ENCODE measurements at regions not wholly inside any gene's neighbourhood (a gene's known extent, or its start where the extent isn't known, plus 50 kb on each side); places are given as distances from the start of the nearest gene placed in this dataset.
"Not testable (repeated sequence)": the region's sequence is repeated elsewhere in the genome, so short reads cannot be mapped to it uniquely, and the experiment has no call there.

DNA sequence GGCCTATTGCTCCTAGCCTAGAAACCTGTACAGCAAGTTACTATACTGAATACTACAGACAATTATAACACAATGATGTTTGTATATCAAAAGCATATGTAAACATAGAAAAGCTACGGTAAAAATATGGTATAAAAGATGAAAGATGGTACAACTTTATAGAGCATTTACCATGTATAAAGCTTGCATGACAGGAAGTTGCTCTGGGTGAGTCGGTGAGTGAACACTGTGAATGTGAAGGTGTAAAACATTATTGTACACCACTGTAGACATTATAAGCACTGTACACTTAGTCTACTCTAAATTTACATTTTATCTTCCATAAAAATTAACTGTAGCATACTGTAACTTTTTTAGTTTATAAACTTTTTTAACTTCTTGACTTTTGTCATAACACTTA lies 674.3 kb upstream of the ZWINT start:
- H3K36me3 Mint-ChIP-seq (ENCODE audit: low read depth) = peaks cover 22% of the 10 kb centered on the region
- peaks cover 4% of the 10 kb centered on the region for H3K27me3 Mint-ChIP-seq (ENCODE audit: insufficient read depth, low read depth, poor library complexity)
- no peaks in the 10 kb centered on the region for H3K27me3 ChIP-seq (ENCODE audit: insufficient read depth)
- H3K36me3 ChIP-seq (ENCODE audit: insufficient read depth) = peaks cover 7% of the 10 kb centered on the region; the same call in 1 of the 2 replicates
- no peaks in the 10 kb centered on the region for H4K20me1 ChIP-seq (replicated peaks; ENCODE audit: insufficient read depth)
- H3F3A ChIP-seq (replicated peaks; ENCODE audit: low read depth) = no peaks in the 10 kb centered on the region
- H3K4me1 Mint-ChIP-seq = no peaks in the 10 kb centered on the region
- H3K9me2 ChIP-seq (ENCODE audit: insufficient read depth) = no peaks in the 10 kb centered on the region
- DNase-seq (ENCODE audit: low spot score) (no peak), ATAC-seq (no peak)
- no peak overlapping the region for H3K4me3 ChIP-seq
- no peaks in the 10 kb centered on the region for H3K79me2 ChIP-seq (replicated peaks; ENCODE audit: insufficient read depth)
- H3K4me2 ChIP-seq = no peak overlapping the region
- peaks cover 28% of the 10 kb centered on the region for H3K9me3 Mint-ChIP-seq
- H2AFZ ChIP-seq = no peak overlapping the region
- H3K27ac Mint-ChIP-seq = no peak overlapping the region
- H3K4me3 Mint-ChIP-seq = no peak overlapping the region
- H3K27ac ChIP-seq (ENCODE audit: low read depth) = no peak overlapping the region
- H3K4me1 ChIP-seq (ENCODE audit: insufficient read depth) = no peaks in the 10 kb centered on the region
- TF ChIP-seq JUNB (IDR thresholded peaks at IDR 0.05; ENCODE audit: unreplicated experiment) (no peak), EZH2 (IDR thresholded peaks at IDR 0.05; ENCODE audit: low read depth, unreplicated experiment) (no peak), POLR2AphosphoS5 (IDR thresholded peaks at IDR 0.05; ENCODE audit: low read depth) (no peak)

DNA sequence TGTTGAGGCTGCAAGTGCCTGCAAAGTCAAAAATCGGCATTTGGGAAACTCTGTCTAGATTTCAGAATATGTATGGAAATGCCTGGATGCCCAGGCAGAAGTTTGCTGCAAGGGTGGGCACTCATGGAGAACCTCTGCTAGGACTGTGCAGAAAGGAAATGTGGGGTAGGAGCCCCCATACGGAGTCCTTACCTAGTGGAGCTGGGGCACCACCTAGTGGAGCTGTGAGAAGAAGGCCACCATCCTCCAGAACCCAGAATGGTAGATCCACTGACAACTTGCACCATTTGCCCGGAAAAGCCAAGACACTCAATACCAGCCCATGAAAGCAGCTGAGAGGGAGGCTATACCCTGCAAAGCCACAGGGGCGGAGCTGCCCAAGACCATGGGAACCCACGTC lies 671.2 kb upstream of the ZWINT start:
- ATAC-seq; H3K27me3 ChIP-seq (ENCODE audit: insufficient read depth); H3K27ac Mint-ChIP-seq; H3K9me2 ChIP-seq (ENCODE audit: insufficient read depth); H3K4me1 ChIP-seq (ENCODE audit: insufficient read depth); H2AFZ ChIP-seq; H3K4me1 Mint-ChIP-seq; H3K4me3 Mint-ChIP-seq; H3F3A ChIP-seq (replicated peaks; ENCODE audit: low read depth); H4K20me1 ChIP-seq (replicated peaks; ENCODE audit: insufficient read depth); H3K79me2 ChIP-seq (replicated peaks; ENCODE audit: insufficient read depth); H3K4me3 ChIP-seq; H3K27me3 Mint-ChIP-seq (ENCODE audit: insufficient read depth, low read depth, poor library complexity); H3K4me2 ChIP-seq; H3K27ac ChIP-seq (ENCODE audit: low read depth): not testable (repeated sequence)
- DNase-seq (ENCODE audit: low spot score) = peak; percentile 27
- peaks cover 23% of the 10 kb centered on the region for H3K36me3 Mint-ChIP-seq (ENCODE audit: low read depth)
- peaks cover 11% of the 10 kb centered on the region; the same call in 1 of the 2 replicates for H3K36me3 ChIP-seq (ENCODE audit: insufficient read depth)
- H3K9me3 Mint-ChIP-seq = peaks cover 35% of the 10 kb centered on the region
- TF ChIP-seq, protein P1, sequence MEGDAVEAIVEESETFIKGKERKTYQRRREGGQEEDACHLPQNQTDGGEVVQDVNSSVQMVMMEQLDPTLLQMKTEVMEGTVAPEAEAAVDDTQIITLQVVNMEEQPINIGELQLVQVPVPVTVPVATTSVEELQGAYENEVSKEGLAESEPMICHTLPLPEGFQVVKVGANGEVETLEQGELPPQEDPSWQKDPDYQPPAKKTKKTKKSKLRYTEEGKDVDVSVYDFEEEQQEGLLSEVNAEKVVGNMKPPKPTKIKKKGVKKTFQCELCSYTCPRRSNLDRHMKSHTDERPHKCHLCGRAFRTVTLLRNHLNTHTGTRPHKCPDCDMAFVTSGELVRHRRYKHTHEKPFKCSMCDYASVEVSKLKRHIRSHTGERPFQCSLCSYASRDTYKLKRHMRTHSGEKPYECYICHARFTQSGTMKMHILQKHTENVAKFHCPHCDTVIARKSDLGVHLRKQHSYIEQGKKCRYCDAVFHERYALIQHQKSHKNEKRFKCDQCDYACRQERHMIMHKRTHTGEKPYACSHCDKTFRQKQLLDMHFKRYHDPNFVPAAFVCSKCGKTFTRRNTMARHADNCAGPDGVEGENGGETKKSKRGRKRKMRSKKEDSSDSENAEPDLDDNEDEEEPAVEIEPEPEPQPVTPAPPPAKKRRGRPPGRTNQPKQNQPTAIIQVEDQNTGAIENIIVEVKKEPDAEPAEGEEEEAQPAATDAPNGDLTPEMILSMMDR (conservative IDR thresholded peaks at IDR 0.05; ENCODE audit: low read depth in 2 of 2) = peak; percentile 49 to 62

DNA sequence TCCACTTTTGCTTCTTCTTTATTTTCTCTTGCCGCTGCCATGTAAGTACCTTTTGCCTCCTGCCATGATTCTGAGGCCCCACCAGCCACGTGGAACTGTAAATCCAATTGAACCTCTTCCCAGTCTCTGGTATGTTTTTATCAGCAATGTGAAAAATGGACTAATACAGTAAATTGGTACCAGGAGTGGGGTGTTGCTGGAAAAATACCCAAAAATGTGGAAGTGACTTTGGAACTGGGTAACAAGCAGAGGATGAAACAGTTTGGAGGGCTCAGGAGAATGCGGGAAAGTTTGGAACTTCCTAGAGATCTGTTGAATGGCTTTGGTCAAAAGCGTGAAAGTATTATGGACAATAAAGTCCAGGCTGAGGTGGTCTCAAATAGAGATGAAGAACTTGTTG lies 670.3 kb upstream of the ZWINT start:
- Histone ChIP-seq H3K36me3 (ENCODE audit: insufficient read depth) (peaks cover 11% of the 10 kb centered on the region; the same call in 1 of the 2 replicates), H3K27me3 (ENCODE audit: insufficient read depth) (no peaks in the 10 kb centered on the region), H3K4me1 (ENCODE audit: insufficient read depth) (no peaks in the 10 kb centered on the region), H3K4me3 (no peak overlapping the region), H3K27ac (ENCODE audit: low read depth) (no peak overlapping the region), H2AFZ (no peak overlapping the region), H3K9me2 (ENCODE audit: insufficient read depth) (no peaks in the 10 kb centered on the region), H3K79me2 (replicated peaks; ENCODE audit: insufficient read depth) (no peaks in the 10 kb centered on the region), H3K4me2 (no peak overlapping the region), H3F3A (replicated peaks; ENCODE audit: low read depth) (no peaks in the 10 kb centered on the region), H4K20me1 (replicated peaks; ENCODE audit: insufficient read depth) (no peaks in the 10 kb centered on the region)
- Mint-ChIP-seq H3K27me3 (ENCODE audit: insufficient read depth, low read depth, poor library complexity) (peaks cover 4% of the 10 kb centered on the region), H3K4me3 (no peak overlapping the region), H3K27ac (no peak overlapping the region), H3K9me3 (peaks cover 35% of the 10 kb centered on the region), H3K36me3 (ENCODE audit: low read depth) (peaks cover 23% of the 10 kb centered on the region), H3K4me1 (no peaks in the 10 kb centered on the region)
- DNase-seq (ENCODE audit: low spot score) (no peak), ATAC-seq (no peak)
- TF ChIP-seq NANOG (IDR thresholded peaks at IDR 0.05; ENCODE audit: borderline replicate concordance) (no peak), JUNB (IDR thresholded peaks at IDR 0.05; ENCODE audit: unreplicated experiment) (no peak)
